GM23338 (cell line): ENCODE measurements at regions not wholly inside any gene's neighbourhood (a gene's known extent, or its start where the extent isn't known, plus 50 kb on each side); places are given as distances from the start of the nearest gene placed in this dataset.

Experiments
- CREB1 ChIP-seq: fragments of 250-450 bp; sonication (Bioruptor Pico); IDR thresholded peaks from 2 replicates; pipeline ENCODE4 v1.5.0; 2020; ENCODE audit warnings: low read depth, mild to moderate bottlenecking, moderate library complexity
- CTCF ChIP-seq, 2 experiments: fragments of 200-600 bp in 1 of 2; sonication (generic) in 1 of 2; conservative IDR thresholded peaks; 2 replicates each; pipeline versions ENCODE4 v1.5.1 to v1.6.1; 2016 to 2017; ENCODE audit warnings: antibody characterized with exemption in 2 of 2, low read depth in 2 of 2, mild to moderate bottlenecking in 2 of 2, moderate library complexity in 1 of 2
- ETS1 ChIP-seq: IDR thresholded peaks from 2 replicates; pipeline ENCODE4 v1.6.1; 2016; ENCODE audit warnings: antibody characterized with exemption
- EZH2 ChIP-seq: fragments of 200-600 bp; sonication (generic); IDR thresholded peaks from one replicate; pipeline ENCODE4 v1.8.0; 2017; ENCODE audit warnings: antibody characterized with exemption, mild to moderate bottlenecking, low read depth; ENCODE audit not compliant: unreplicated experiment
- EZH2phosphoT487 ChIP-seq: fragments of 200-600 bp; sonication (generic); IDR thresholded peaks from one replicate; pipeline ENCODE4 v1.8.1; 2018; ENCODE audit warnings: antibody characterized with exemption; ENCODE audit not compliant: unreplicated experiment
- JUNB ChIP-seq: IDR thresholded peaks from one replicate; pipeline ENCODE4 v1.6.1; 2016; ENCODE audit warnings: antibody characterized with exemption; ENCODE audit not compliant: unreplicated experiment
- NANOG ChIP-seq: IDR thresholded peaks from 2 replicates; pipeline ENCODE4 v1.6.1; 2016; ENCODE audit warnings: antibody characterized with exemption, borderline replicate concordance
- POLR2AphosphoS5 ChIP-seq: IDR thresholded peaks from 2 replicates; pipeline ENCODE4 v1.6.1; 2016; ENCODE audit warnings: antibody characterized with exemption, low read depth
- REST ChIP-seq: IDR thresholded peaks from one replicate; pipeline ENCODE4 v1.6.1; 2018; ENCODE audit warnings: antibody characterized with exemption; ENCODE audit not compliant: unreplicated experiment
- STAT1 ChIP-seq: IDR thresholded peaks from one replicate; pipeline ENCODE4 v1.6.1; 2016; ENCODE audit warnings: antibody characterized with exemption; ENCODE audit not compliant: unreplicated experiment
- ZNF114 ChIP-seq: fragments of 250-450 bp; sonication (Bioruptor Pico); IDR thresholded peaks from 2 replicates; pipeline ENCODE4 v1.5.0; 2020; ENCODE audit warnings: mild to moderate bottlenecking, moderate library complexity
- ZNF331 ChIP-seq: fragments of 250-450 bp; sonication (Bioruptor Pico); IDR thresholded peaks from 2 replicates; pipeline ENCODE4 v1.5.0; 2020; ENCODE audit warnings: low read depth, mild to moderate bottlenecking, moderate library complexity
- ZNF462 ChIP-seq: fragments of 250-450 bp; sonication (Bioruptor Pico); IDR thresholded peaks from 2 replicates; pipeline ENCODE4 v1.5.0; 2020; ENCODE audit warnings: mild to moderate bottlenecking, moderate library complexity

- TF ChIP-seq CTCF (conservative IDR thresholded peaks at IDR 0.05; ENCODE audit: low read depth in 2 of 2) (no peak), POLR2AphosphoS5 (no peak), EZH2 (no peak), JUNB (no peak), ZNF331 (CRISPR knock-in tag) (no peak), REST (no peak), EZH2phosphoT487 (no peak), ZNF114 (no peak), NANOG (no peak), ETS1 (no peak), STAT1 (no peak), CREB1 (CRISPR knock-in tag) (no peak), ZNF462 (no peak)
Measured at GRCh38 chr12:94749455-94749854, 99.1 kb upstream of the TMCC3 start.
